PC-9 (cell line): ENCODE measurements at regions not wholly inside any gene's neighbourhood (a gene's known extent, or its start where the extent isn't known, plus 50 kb on each side); places are given as distances from the start of the nearest gene placed in this dataset.
A peak's percentile ranks its signal among the peaks of the same experiment; 100 is the strongest.

Experiments
- BruUV-seq: library from RNA; stranded (reverse); fragments of 400-500 nt; replicated peaks from 2 replicates; lab custom pipeline; 2021; lab: Mats Ljungman, UMichigan
- CTCF ChIA-PET: fragments of 300-600 bp; sonication (Branson Sonifier 250); formaldehyde crosslinking; loops from one replicate; lab custom pipeline; 2022; ENCODE audit warnings: antibody characterized with exemption; lab: Charles Lee
- POLR2A ChIA-PET: fragments of 300-600 bp; sonication (Branson Sonifier 250); formaldehyde crosslinking; loops from one replicate; lab custom pipeline; 2022; ENCODE audit warnings: antibody characterized with exemption; ENCODE audit not compliant: unreplicated experiment; lab: Charles Lee
- DNase-seq, 2 experiments: peaks; one replicate each; pipeline versions ENCODE4 v3.0.0 to v3.0.0-alpha.2; 2015 to 2022; ENCODE audit warnings: mixed read lengths in 1 of 2
- H2AFZ ChIP-seq: fragments of 200-600 bp; sonication (generic); 2 replicates; pipeline ENCODE4 v1.8.1; 2017; ENCODE audit warnings: antibody characterized with exemption
- H3F3A ChIP-seq: fragments of 200-600 bp; sonication (generic); 2 replicates; pipeline ENCODE4 v1.8.1; 2017; ENCODE audit warnings: antibody characterized with exemption, mild to moderate bottlenecking, low read depth; ENCODE audit not compliant: insufficient read depth
- H3K27ac ChIP-seq: fragments of 200-600 bp; sonication (generic); 2 replicates; pipeline ENCODE4 v1.6.1; 2016; ENCODE audit warnings: mixed run types
- H3K27me3 ChIP-seq: fragments of 200-600 bp; sonication (generic); 2 replicates; pipeline ENCODE4 v1.6.1; 2016; ENCODE audit warnings: low read depth, mixed run types; ENCODE audit not compliant: insufficient read depth
- H3K36me3 ChIP-seq: fragments of 200-600 bp; sonication (generic); 2 replicates; pipeline ENCODE4 v1.6.1; 2016; ENCODE audit warnings: low read depth, mixed run types
- H3K4me1 ChIP-seq: fragments of 200-600 bp; sonication (generic); replicated peaks from 2 replicates; pipeline ENCODE4 v1.6.1; 2016; ENCODE audit warnings: mixed run types; ENCODE audit not compliant: insufficient read depth
- H3K4me2 ChIP-seq: fragments of 200-600 bp; sonication (generic); 2 replicates; pipeline ENCODE4 v1.6.1; 2017; ENCODE audit warnings: mixed run types
- H3K4me3 ChIP-seq: fragments of 200-600 bp; sonication (generic); 2 replicates; pipeline ENCODE4 v1.6.1; 2016; ENCODE audit warnings: mixed run types
- H3K79me2 ChIP-seq: fragments of 200-600 bp; sonication (generic); 2 replicates; pipeline ENCODE4 v1.6.1; 2017; ENCODE audit warnings: low read depth, mixed run types
- H3K9me2 ChIP-seq: fragments of 200-600 bp; sonication (generic); 2 replicates; pipeline ENCODE4 v1.8.1; 2017; ENCODE audit warnings: mild to moderate bottlenecking; ENCODE audit not compliant: insufficient read depth
- H3K9me3 ChIP-seq: fragments of 200-600 bp; sonication (generic); 2 replicates; pipeline ENCODE4 v1.8.1; 2016; ENCODE audit warnings: low read depth; ENCODE audit not compliant: insufficient read depth
- H4K20me1 ChIP-seq: fragments of 200-600 bp; sonication (generic); 2 replicates; pipeline ENCODE4 v1.8.1; 2017; ENCODE audit not compliant: insufficient read depth
- EZH2 ChIP-seq: fragments of 200-600 bp; sonication (generic); IDR thresholded peaks from 2 replicates; pipeline ENCODE4 v1.8.0; 2017; ENCODE audit warnings: antibody characterized with exemption, low read depth
- intact Hi-C: fragments of 100-400 bp; cut with micrococcal nuclease; formaldehyde crosslinking; loops from one replicate; pipeline ENCODE4 v1.10.0; 2022; ENCODE audit not compliant: unreplicated experiment
- TF ChIP-seq, protein P1 (sequence below): fragments of 200-600 bp; sonication (generic); conservative IDR thresholded peaks from 2 replicates; pipeline ENCODE4 v1.6.1; 2017; ENCODE audit warnings: mixed run types, antibody characterized with exemption, mild to moderate bottlenecking, moderate library complexity

DNA sequence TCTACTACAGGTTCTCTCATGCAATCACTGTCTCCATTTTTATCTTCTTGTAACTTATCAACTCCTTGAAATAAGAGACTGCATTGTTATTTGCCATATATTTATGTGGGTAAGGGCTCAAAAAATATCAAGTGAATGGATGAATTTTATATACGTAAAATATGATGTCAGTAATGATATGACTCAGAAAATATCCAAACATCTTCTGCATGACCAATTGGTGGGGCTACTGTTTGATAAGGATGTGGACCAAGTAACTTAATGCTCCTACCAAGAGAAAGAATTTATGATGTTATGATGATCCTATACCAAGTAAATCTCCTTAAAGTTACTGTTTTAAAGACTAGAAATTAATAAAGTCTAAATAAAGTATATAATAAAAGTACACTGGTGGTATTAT lies 103.7 kb downstream of the OGFRL1 start:
- intact Hi-C loops, result no loop called here
- no TSS peak for BruUV-seq
- DNase-seq, result no peak
- TF ChIP-seq, protein P1, sequence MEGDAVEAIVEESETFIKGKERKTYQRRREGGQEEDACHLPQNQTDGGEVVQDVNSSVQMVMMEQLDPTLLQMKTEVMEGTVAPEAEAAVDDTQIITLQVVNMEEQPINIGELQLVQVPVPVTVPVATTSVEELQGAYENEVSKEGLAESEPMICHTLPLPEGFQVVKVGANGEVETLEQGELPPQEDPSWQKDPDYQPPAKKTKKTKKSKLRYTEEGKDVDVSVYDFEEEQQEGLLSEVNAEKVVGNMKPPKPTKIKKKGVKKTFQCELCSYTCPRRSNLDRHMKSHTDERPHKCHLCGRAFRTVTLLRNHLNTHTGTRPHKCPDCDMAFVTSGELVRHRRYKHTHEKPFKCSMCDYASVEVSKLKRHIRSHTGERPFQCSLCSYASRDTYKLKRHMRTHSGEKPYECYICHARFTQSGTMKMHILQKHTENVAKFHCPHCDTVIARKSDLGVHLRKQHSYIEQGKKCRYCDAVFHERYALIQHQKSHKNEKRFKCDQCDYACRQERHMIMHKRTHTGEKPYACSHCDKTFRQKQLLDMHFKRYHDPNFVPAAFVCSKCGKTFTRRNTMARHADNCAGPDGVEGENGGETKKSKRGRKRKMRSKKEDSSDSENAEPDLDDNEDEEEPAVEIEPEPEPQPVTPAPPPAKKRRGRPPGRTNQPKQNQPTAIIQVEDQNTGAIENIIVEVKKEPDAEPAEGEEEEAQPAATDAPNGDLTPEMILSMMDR, result no peak
- no peak for TF ChIP-seq EZH2
- H2AFZ ChIP-seq, result no peak overlapping the region
- H3F3A ChIP-seq, result peaks cover 28% of the 10 kb centered on the region
- ChIA-PET POLR2A (no interaction called here), CTCF (no interaction called here)
- H3K9me2 ChIP-seq, result no peaks in the 10 kb centered on the region
- no peaks in the 10 kb centered on the region; the same call in 1 of the 2 replicates for H3K9me3 ChIP-seq
- H4K20me1 ChIP-seq, result no peaks in the 10 kb centered on the region
- peaks cover 9% of the 10 kb centered on the region; the same call in 1 of the 2 replicates for H3K79me2 ChIP-seq
- H3K4me1 ChIP-seq, result peaks cover 55% of the 10 kb centered on the region
- H3K27me3 ChIP-seq, result no peaks in the 10 kb centered on the region
- H3K4me3 ChIP-seq, result no peak overlapping the region
- H3K27ac ChIP-seq, result no peak overlapping the region
- peaks cover 29% of the 10 kb centered on the region for H3K36me3 ChIP-seq
- no peak overlapping the region for H3K4me2 ChIP-seq

DNA sequence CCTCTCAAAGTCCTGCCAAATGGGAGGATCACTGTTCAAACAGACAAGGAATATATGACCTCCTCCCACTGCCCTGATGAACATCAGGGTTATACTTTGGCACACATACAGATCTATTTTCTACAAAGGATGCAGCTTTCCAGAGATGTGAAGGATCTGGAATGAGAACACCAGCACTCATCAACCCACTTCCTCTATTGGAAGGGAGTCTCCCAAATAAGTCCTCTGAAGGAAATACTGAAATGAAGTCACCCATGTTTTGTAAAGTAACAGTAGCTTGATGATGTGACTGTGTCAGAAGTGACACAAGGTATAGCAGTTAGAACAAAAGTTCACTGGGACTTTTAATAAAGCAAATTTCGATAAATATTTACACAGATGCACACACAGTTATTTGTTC lies 104.9 kb downstream of the OGFRL1 start:
- H3K4me1 ChIP-seq, result peaks cover 43% of the 10 kb centered on the region
- DNase-seq, result no peak
- H3K4me3 ChIP-seq, result peak overlapping the region; percentile 14; the same call in 1 of the 2 replicates
- peak overlapping the region; percentile 37 for H3K4me2 ChIP-seq
- H3K9me2 ChIP-seq, result no peaks in the 10 kb centered on the region
- intact Hi-C loops, result no loop called here
- H2AFZ ChIP-seq, result no peak overlapping the region
- no peaks in the 10 kb centered on the region; the same call in 1 of the 2 replicates for H3K9me3 ChIP-seq
- H3K27me3 ChIP-seq, result no peaks in the 10 kb centered on the region
- POLR2A ChIA-PET, result no interaction called here
- TF ChIP-seq EZH2, result no peak
- TF ChIP-seq, protein P1, result no peak
- H3K79me2 ChIP-seq, result peaks cover 9% of the 10 kb centered on the region; the same call in 1 of the 2 replicates
- H4K20me1 ChIP-seq, result no peaks in the 10 kb centered on the region
- H3F3A ChIP-seq, result peaks cover 27% of the 10 kb centered on the region
- peaks cover 28% of the 10 kb centered on the region for H3K36me3 ChIP-seq
- peak overlapping the region; percentile 58 for H3K27ac ChIP-seq
- BruUV-seq, result no TSS peak
- CTCF ChIA-PET, result interaction anchor here (0.5 kb wide), 1 partner anchor 214 kb away, joined by 3 read pairs; no protein-coding TSS in a partner anchor

DNA sequence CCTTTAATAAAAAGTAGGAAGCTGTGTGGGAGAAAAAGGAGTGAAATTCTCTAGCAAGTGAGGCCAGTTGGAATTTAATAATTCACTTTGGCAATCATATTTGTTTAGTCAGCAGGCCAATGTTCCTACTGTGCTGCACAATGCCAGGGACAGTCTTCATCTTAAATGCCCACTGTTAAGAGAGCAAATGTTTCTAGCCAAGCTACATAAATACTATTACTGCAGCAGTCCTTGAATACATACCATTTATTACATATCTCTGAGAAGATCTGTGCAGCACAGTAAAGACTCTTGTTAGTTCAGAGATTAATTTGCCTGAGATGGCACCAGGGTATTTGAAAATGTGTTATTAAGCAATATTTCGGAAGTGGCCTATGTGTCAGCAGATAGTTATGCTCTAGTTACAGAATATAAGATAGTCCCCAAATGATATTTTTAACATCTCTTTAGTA lies 105.4 kb downstream of the OGFRL1 start:
- no peaks in the 10 kb centered on the region; the same call in 1 of the 2 replicates for H3K9me3 ChIP-seq
- peak overlapping the region; percentile 58 for H3K27ac ChIP-seq
- no peak overlapping the region for H2AFZ ChIP-seq
- no peaks in the 10 kb centered on the region for H3K9me2 ChIP-seq
- peak overlapping the region; percentile 14; the same call in 1 of the 2 replicates for H3K4me3 ChIP-seq
- H3K79me2 ChIP-seq, result peaks cover 5% of the 10 kb centered on the region; the same call in 1 of the 2 replicates
- POLR2A ChIA-PET, result no interaction called here
- peaks cover 37% of the 10 kb centered on the region for H3K4me1 ChIP-seq
- CTCF ChIA-PET, result no interaction called here
- H3K36me3 ChIP-seq, result peaks cover 34% of the 10 kb centered on the region
- no peaks in the 10 kb centered on the region for H4K20me1 ChIP-seq
- peak overlapping the region; percentile 37 for H3K4me2 ChIP-seq
- H3F3A ChIP-seq, result peaks cover 24% of the 10 kb centered on the region
- no TSS peak for BruUV-seq
- intact Hi-C loops, result no loop called here
- no peaks in the 10 kb centered on the region for H3K27me3 ChIP-seq
- TF ChIP-seq, protein P1, result no peak
- no peak for TF ChIP-seq EZH2
- peak in 1 of 2 experiments; percentile 91 for DNase-seq
